ENCODE measurements at regions not wholly inside any gene's neighbourhood (a gene's known extent, or its start where the extent isn't known, plus 50 kb on each side); places are given as distances from the start of the nearest gene placed in this dataset.

DNA sequence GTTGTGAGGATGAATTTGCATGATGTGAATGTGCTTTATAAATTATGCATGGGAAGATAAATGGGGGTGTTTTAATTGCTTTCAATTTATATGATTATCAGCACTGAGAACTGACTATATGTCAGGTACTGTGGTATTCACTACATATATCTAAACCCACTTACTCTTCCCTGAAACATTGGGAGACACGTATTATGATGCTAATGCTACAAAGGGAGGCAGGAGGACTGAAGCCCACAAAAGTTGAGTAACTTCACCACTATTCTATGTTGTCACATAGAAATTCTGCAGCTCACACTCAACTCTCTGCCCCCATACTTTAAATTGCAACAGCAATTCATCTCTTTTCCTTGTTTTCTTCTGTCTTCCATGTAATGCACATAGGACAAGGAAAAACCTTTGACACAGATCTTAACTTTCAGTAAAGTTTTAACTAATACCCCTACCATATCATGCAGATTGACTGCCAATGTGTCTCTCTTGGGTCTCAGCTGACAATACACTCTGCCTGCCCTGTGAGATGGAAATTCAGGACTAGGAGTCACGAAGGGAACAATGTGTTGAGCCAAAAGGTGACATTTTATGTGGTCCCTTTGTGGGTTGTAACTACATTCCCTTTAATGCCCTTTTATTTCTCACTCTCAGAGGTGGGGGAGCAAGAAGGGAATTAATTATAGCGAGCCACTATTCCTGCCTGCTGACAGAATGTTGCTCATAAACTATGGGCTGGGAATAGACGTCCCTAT is 691.0 kb upstream of the SORCS1 start:
- TF ChIP-seq, protein P1, sequence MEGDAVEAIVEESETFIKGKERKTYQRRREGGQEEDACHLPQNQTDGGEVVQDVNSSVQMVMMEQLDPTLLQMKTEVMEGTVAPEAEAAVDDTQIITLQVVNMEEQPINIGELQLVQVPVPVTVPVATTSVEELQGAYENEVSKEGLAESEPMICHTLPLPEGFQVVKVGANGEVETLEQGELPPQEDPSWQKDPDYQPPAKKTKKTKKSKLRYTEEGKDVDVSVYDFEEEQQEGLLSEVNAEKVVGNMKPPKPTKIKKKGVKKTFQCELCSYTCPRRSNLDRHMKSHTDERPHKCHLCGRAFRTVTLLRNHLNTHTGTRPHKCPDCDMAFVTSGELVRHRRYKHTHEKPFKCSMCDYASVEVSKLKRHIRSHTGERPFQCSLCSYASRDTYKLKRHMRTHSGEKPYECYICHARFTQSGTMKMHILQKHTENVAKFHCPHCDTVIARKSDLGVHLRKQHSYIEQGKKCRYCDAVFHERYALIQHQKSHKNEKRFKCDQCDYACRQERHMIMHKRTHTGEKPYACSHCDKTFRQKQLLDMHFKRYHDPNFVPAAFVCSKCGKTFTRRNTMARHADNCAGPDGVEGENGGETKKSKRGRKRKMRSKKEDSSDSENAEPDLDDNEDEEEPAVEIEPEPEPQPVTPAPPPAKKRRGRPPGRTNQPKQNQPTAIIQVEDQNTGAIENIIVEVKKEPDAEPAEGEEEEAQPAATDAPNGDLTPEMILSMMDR (conservative IDR thresholded peaks at IDR 0.05 in 1 of 2, IDR thresholded peaks at IDR 0.05 in 1 of 2; ENCODE audit: low read depth in 1 of 2, low read length in 2 of 2), result no peak
- no peak for TF ChIP-seq EZH2 (IDR thresholded peaks at IDR 0.05; ENCODE audit: low read length, missing control alignments)

All from fibroblast of lung (primary cell).